Keratinocyte (primary cell): ENCODE measurements at regions not wholly inside any gene's neighbourhood (a gene's known extent, or its start where the extent isn't known, plus 50 kb on each side); places are given as distances from the start of the nearest gene placed in this dataset.

Source experiments
- DNase-seq: peaks from one replicate; pipeline ENCODE4 v3.0.0-alpha.2; 2011; ENCODE audit warnings: low read depth, missing footprints, low spot score
- FAIRE-seq: peaks from 2 replicates; lab custom pipeline; 2011; peaks lifted over from hg19 to GRCh38; lab: Jason Lieb, UNC
- H2AFZ ChIP-seq: 2 replicates; pipeline ENCODE4 v1.6.0; 2012; ENCODE audit warnings: low read length, control low read depth, inconsistent platforms; ENCODE audit not compliant: control insufficient read depth
- H3K27ac ChIP-seq: 2 replicates; pipeline ENCODE4 v1.5.1; 2011; ENCODE audit warnings: low read length; ENCODE audit not compliant: control insufficient read depth, insufficient read depth
- H3K27me3 ChIP-seq: 3 replicates; pipeline ENCODE4 v1.6.0; 2011; ENCODE audit warnings: low read length; ENCODE audit not compliant: control insufficient read depth, insufficient read depth; ENCODE audit errors: extremely low read depth
- H3K36me3 ChIP-seq, 2 experiments: 2 replicates in 1 of 2; 3 replicates in 1 of 2; pipeline ENCODE4 v1.5.1; 2011; ENCODE audit warnings: low read length in 2 of 2, mild to moderate bottlenecking in 1 of 2; ENCODE audit not compliant: control insufficient read depth in 2 of 2, insufficient read depth in 2 of 2; ENCODE audit errors: extremely low read depth in 1 of 2
- H3K4me1 ChIP-seq: 3 replicates; pipeline ENCODE4 v1.5.1; 2011; ENCODE audit warnings: low read length; ENCODE audit not compliant: control insufficient read depth, insufficient read depth; ENCODE audit errors: extremely low read depth
- H3K4me2 ChIP-seq: 3 replicates; pipeline ENCODE4 v1.6.0; 2011; ENCODE audit warnings: low read depth, low read length; ENCODE audit not compliant: control insufficient read depth, insufficient read depth; ENCODE audit errors: extremely low read depth
- H3K4me3 ChIP-seq, 3 experiments: fragments of 200-600 bp in 1 of 3; sonication (generic) in 1 of 3; 2 replicates in 2 of 3; 3 replicates in 1 of 3; pipeline ENCODE4 v1.5.1; 2011 to 2016; ENCODE audit warnings: low read length in 3 of 3, mild to moderate bottlenecking in 3 of 3, control low read depth in 2 of 3, inconsistent platforms in 1 of 3, low read depth in 1 of 3, mixed read lengths in 1 of 3, mixed run types in 1 of 3, moderate library complexity in 1 of 3; ENCODE audit not compliant: control insufficient read depth in 2 of 3, insufficient read depth in 2 of 3; ENCODE audit errors: extremely low read depth in 1 of 3
- H3K79me2 ChIP-seq: 2 replicates; pipeline ENCODE4 v1.6.0; 2012; ENCODE audit warnings: low read length; ENCODE audit not compliant: control insufficient read depth, insufficient read depth
- H3K9ac ChIP-seq: 3 replicates; pipeline ENCODE4 v1.6.0; 2011; ENCODE audit warnings: low read length; ENCODE audit not compliant: control insufficient read depth, insufficient read depth; ENCODE audit errors: extremely low read depth
- H3K9me1 ChIP-seq: 3 replicates; pipeline ENCODE4 v1.6.0; 2011; ENCODE audit warnings: low read length; ENCODE audit not compliant: control insufficient read depth, insufficient read depth; ENCODE audit errors: extremely low read depth
- H3K9me3 ChIP-seq: 2 replicates; pipeline ENCODE4 v1.5.1; 2012; ENCODE audit warnings: low read depth, low read length; ENCODE audit not compliant: control insufficient read depth
- H4K20me1 ChIP-seq: 3 replicates; pipeline ENCODE4 v1.6.0; 2011; ENCODE audit warnings: low read length; ENCODE audit not compliant: control insufficient read depth, insufficient read depth; ENCODE audit errors: extremely low read depth
- CTCF ChIP-seq, 3 experiments: IDR thresholded peaks in 1 of 3; conservative IDR thresholded peaks in 1 of 3; optimal IDR thresholded peaks in 1 of 3; 2 replicates in 2 of 3; 3 replicates in 1 of 3; pipeline versions ENCODE3 to v1.5.1; 2011; ENCODE audit warnings: low read length in 3 of 3, mild to moderate bottlenecking in 3 of 3, moderate library complexity in 2 of 3, control low read depth in 1 of 3, inconsistent platforms in 1 of 3; ENCODE audit not compliant: insufficient read depth in 2 of 3; ENCODE audit errors: extremely low read depth in 1 of 3
- EZH2 ChIP-seq: IDR thresholded peaks from one replicate; pipeline ENCODE4 v1.6.1; 2012; ENCODE audit warnings: inconsistent platforms, mild to moderate bottlenecking, low read length, moderate library complexity
- dilution Hi-C: fragments of 300-500 bp; cut with MboI; formaldehyde crosslinking; loops from one replicate; pipeline ENCODE4 v1.7.0; 2020; ENCODE audit warnings: low sequenced_read_pairs; ENCODE audit not compliant: extremely low pct_ligation_motif_present

- H3K9me3 ChIP-seq = no peaks in the 10 kb centered on the region
- H4K20me1 ChIP-seq = no peaks in the 10 kb centered on the region
- DNase-seq = no peak
- H2AFZ ChIP-seq = no peak overlapping the region
- H3K79me2 ChIP-seq = no peaks in the 10 kb centered on the region
- no peaks in the 10 kb centered on the region for H3K9me1 ChIP-seq
- FAIRE-seq = no peak
- H3K27me3 ChIP-seq = no peaks in the 10 kb centered on the region
- H3K4me3 ChIP-seq = no peak overlapping the region
- H3K4me1 ChIP-seq = no peaks in the 10 kb centered on the region
- no peak overlapping the region for H3K4me2 ChIP-seq
- TF ChIP-seq CTCF (optimal IDR thresholded peaks at IDR 0.05 in 1 of 3, IDR thresholded peaks at IDR 0.05 in 1 of 3, conservative IDR thresholded peaks at IDR 0.05 in 1 of 3; ENCODE audit: extremely low read depth in 1 of 3, insufficient read depth in 2 of 3, low read length in 3 of 3) = no peak
- TF ChIP-seq EZH2 = no peak
- no peaks in the 10 kb centered on the region for H3K36me3 ChIP-seq
- H3K27ac ChIP-seq = no peak overlapping the region
- no peak overlapping the region for H3K9ac ChIP-seq
- dilution Hi-C loops = no loop called here
These were observed 72.7 kb downstream of the SEM1 start for GRCh38 chr7:96636979-96637378.

- Histone ChIP-seq H3K79me2 (no peaks in the 10 kb centered on the region), H3K9me3 (no peaks in the 10 kb centered on the region), H3K27ac (no peak overlapping the region), H3K27me3 (no peaks in the 10 kb centered on the region), H3K36me3 (no peaks in the 10 kb centered on the region), H4K20me1 (no peaks in the 10 kb centered on the region), H3K4me1 (no peaks in the 10 kb centered on the region), H3K9ac (no peak overlapping the region), H3K9me1 (no peaks in the 10 kb centered on the region), H3K4me3 (no peak overlapping the region), H2AFZ (no peak overlapping the region), H3K4me2 (no peak overlapping the region)
- dilution Hi-C loops = no loop called here
- FAIRE-seq (no peak), DNase-seq (no peak)
- TF ChIP-seq EZH2 = no peak
- TF ChIP-seq CTCF (optimal IDR thresholded peaks at IDR 0.05 in 1 of 3, IDR thresholded peaks at IDR 0.05 in 1 of 3, conservative IDR thresholded peaks at IDR 0.05 in 1 of 3; ENCODE audit: extremely low read depth in 1 of 3, insufficient read depth in 2 of 3, low read length in 3 of 3) = no peak
These were observed 73.2 kb downstream of the SEM1 start for GRCh38 chr7:96636342-96636860.
